Muscle of leg (tissue), 3 donors: ENCODE measurements at regions not wholly inside any gene's neighbourhood (a gene's known extent, or its start where the extent isn't known, plus 50 kb on each side); places are given as distances from the start of the nearest gene placed in this dataset.

Experiments used
- DNase-seq: peaks from one replicate; pipeline ENCODE4 v3.0.0; 2013
- H3K27ac ChIP-seq: one replicate; pipeline ENCODE4 v1.5.1; 2013; ENCODE audit warnings: mild to moderate bottlenecking, low read length, control low read depth
- H3K27me3 ChIP-seq: one replicate; pipeline ENCODE4 v1.6.1; 2013; ENCODE audit warnings: low read length; ENCODE audit not compliant: control insufficient read depth, insufficient read depth
- H3K36me3 ChIP-seq: one replicate; pipeline ENCODE4 v1.6.1; 2013; ENCODE audit warnings: low read length; ENCODE audit not compliant: control insufficient read depth, insufficient read depth
- H3K4me1 ChIP-seq: one replicate; pipeline ENCODE4 v1.6.1; 2013; ENCODE audit warnings: low read length; ENCODE audit not compliant: control insufficient read depth, insufficient read depth
- H3K4me3 ChIP-seq: one replicate; pipeline ENCODE4 v1.5.1; 2013; ENCODE audit warnings: low read length, control low read depth
- H3K9me3 ChIP-seq: replicated peaks from 2 replicates; pipeline ENCODE4 v1.6.1; 2013; ENCODE audit warnings: low read depth, low read length; ENCODE audit not compliant: control insufficient read depth
- WGBS: methylation state at CpG from one replicate; pipeline ENCODE4 v1.1.5; 2013; ENCODE audit warnings: missing lambda C conversion rate; ENCODE audit not compliant: insufficient coverage; 5-methylcytosine and 5-hydroxymethylcytosine counted together

GRCh38 chr17:12287953-12288352, 267.3 kb downstream of the MAP2K4 start:
- Histone ChIP-seq H3K9me3 (no peaks in the 10 kb centered on the region), H3K27ac (no peak overlapping the region), H3K36me3 (no peaks in the 10 kb centered on the region), H3K4me3 (no peak overlapping the region), H3K4me1 (no peaks in the 10 kb centered on the region), H3K27me3 (no peaks in the 10 kb centered on the region)
- DNase-seq: no peak
- WGBS: no CpG with 5 or more reads among the region's 2 CpGs

DNA sequence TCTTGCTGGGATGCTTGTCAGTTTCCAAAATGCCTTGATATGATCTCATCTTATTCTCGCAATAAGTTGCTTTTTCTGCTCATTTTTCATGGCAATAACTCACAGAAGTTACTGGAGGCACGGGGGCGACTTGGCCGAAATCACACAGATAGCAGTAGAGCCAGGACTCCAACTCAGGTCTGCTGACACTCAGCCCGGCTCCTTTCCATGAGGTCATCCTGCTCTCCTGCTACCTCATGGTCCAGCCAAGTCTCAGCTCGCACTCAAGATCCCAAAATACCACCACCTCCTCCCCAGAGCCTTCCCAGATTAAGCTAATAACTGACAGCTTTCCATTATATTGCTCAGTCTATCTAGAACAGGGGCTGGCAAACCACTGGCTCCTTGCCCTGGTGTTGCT, 269.5 kb downstream of the MAP2K4 start:
- DNase-seq: peak; percentile 25
- Histone ChIP-seq H3K4me1 (no peaks in the 10 kb centered on the region), H3K36me3 (no peaks in the 10 kb centered on the region), H3K4me3 (no peak overlapping the region), H3K9me3 (no peaks in the 10 kb centered on the region), H3K27me3 (no peaks in the 10 kb centered on the region), H3K27ac (no peak overlapping the region)
- 63% methylated on average over 6 of the region's 6 CpGs for WGBS

GRCh38 chr17:12296209-12296625, 275.5 kb downstream of the MAP2K4 start:
- Histone ChIP-seq H3K4me3 (no peak overlapping the region), H3K27me3 (no peaks in the 10 kb centered on the region), H3K27ac (no peak overlapping the region), H3K4me1 (no peaks in the 10 kb centered on the region), H3K9me3 (no peaks in the 10 kb centered on the region), H3K36me3 (no peaks in the 10 kb centered on the region)
- no peak for DNase-seq
- WGBS: 49% methylated on average over 3 of the region's 5 CpGs

DNA sequence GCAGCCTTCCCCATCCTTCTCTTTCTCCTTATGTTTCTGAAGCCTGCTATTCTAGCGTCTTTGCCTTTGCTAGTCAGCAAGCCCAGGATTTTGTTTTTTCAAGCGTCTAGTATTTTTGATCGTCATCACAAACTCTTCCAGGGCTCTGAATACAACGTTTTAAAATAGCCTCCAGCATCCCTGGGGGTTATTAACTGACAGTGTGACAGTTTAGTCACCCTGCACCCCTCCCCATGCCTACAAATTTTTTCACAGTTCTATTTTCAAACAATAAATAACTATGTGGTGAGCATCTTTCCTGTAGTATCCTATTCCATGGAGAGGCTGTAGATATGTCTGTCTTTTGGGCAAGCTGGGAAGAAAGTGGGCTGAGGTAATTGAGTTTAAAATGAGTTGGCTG, 280.9 kb downstream of the MAP2K4 start:
- H3K27ac ChIP-seq: no peak overlapping the region
- no peak for DNase-seq
- WGBS: 78% methylated on average over 1 of the region's 4 CpGs
- no peaks in the 10 kb centered on the region for H3K27me3 ChIP-seq
- H3K4me3 ChIP-seq: no peak overlapping the region
- no peaks in the 10 kb centered on the region for H3K4me1 ChIP-seq
- no peaks in the 10 kb centered on the region for H3K9me3 ChIP-seq
- H3K36me3 ChIP-seq: no peaks in the 10 kb centered on the region

DNA sequence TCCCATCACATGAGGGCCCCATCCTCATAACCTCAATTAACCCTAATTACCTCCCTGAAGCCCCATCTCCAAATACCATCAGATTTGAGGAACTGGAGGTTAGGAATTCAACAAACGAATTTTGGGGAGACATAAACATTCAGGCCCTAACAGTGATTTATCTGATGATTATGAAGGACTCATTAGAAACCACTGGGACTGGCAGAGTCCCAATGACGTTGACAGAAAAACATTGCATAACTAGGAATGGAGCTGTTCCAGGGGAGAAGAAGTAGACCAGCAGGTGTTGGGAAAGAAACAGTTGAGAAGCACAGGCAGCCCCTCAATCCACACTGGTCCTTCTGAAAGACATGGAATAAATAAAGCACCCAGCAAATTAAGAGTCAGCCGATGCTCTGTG, 282.0 kb downstream of the MAP2K4 start:
- Histone ChIP-seq H3K4me1 (no peaks in the 10 kb centered on the region), H3K27ac (no peak overlapping the region), H3K4me3 (no peak overlapping the region), H3K27me3 (no peaks in the 10 kb centered on the region), H3K9me3 (no peaks in the 10 kb centered on the region), H3K36me3 (no peaks in the 10 kb centered on the region)
- WGBS: 50% methylated on average over 2 of the region's 3 CpGs
- no peak for DNase-seq

DNA sequence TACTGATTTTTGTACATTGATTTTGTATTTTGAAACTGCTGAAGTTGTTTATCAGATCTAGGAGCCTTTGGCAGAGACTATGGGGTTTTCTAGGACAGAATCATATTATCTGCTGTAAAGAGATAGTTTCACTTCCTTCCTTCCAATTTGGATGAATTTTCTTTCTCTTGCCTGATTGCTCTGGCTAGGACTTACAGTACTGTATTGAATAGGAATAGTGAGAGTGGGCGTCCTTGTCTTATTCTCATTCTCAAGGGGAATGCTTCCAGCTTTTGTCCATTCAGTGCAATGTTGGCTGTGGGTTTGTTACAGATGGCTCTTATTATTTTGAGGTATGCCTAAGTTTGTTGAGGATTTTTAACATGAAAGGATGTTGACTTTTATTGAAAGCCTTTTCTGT, 290.1 kb downstream of the MAP2K4 start:
- no CpG with 5 or more reads among the region's 1 CpG for whole genome bisulfite sequencing
- DNase-seq: peak; percentile 73

DNA sequence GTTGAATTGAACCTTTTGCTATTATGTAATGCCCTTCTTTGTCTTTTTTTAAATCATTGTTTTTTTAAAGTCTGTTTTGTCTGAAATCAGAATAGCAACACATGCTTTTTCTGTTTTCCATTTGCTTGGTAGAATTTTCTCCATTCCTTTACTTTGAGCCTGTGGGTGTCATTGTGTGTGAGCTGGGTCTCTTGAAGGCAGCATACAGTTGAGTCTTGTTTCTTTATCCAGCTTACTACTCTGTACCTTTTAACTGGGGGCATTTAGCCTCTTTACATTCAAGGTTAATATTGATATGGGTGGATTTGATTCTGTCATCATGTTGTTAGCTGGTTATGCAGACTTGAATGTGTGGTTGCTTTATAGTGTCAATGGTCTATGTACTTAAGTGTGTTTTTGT, 292.0 kb downstream of the MAP2K4 start:
- Histone ChIP-seq H3K36me3 (no peaks in the 10 kb centered on the region), H3K27ac (no peak overlapping the region), H3K4me3 (no peak overlapping the region), H3K27me3 (no peaks in the 10 kb centered on the region), H3K4me1 (no peaks in the 10 kb centered on the region), H3K9me3 (no peaks in the 10 kb centered on the region)
- DNase-seq: no peak

More for the DNA sequence above, 290.1 kb downstream of the MAP2K4 start:
- H3K4me1 ChIP-seq: no peaks in the 10 kb centered on the region
- no peaks in the 10 kb centered on the region for H3K27me3 ChIP-seq
- no peaks in the 10 kb centered on the region for H3K36me3 ChIP-seq
- no peak overlapping the region for H3K4me3 ChIP-seq
- no peaks in the 10 kb centered on the region for H3K9me3 ChIP-seq
- no peak overlapping the region for H3K27ac ChIP-seq

- WGBS: no CpG with 5 or more reads among the region's 1 CpG
- DNase-seq: no peak
- Histone ChIP-seq H3K4me3 (no peak overlapping the region), H3K4me1 (no peaks in the 10 kb centered on the region), H3K9me3 (no peaks in the 10 kb centered on the region), H3K27ac (no peak overlapping the region), H3K36me3 (no peaks in the 10 kb centered on the region), H3K27me3 (no peaks in the 10 kb centered on the region)
Measured at GRCh38 chr17:12313786-12314185, 293.1 kb downstream of the MAP2K4 start.

DNA sequence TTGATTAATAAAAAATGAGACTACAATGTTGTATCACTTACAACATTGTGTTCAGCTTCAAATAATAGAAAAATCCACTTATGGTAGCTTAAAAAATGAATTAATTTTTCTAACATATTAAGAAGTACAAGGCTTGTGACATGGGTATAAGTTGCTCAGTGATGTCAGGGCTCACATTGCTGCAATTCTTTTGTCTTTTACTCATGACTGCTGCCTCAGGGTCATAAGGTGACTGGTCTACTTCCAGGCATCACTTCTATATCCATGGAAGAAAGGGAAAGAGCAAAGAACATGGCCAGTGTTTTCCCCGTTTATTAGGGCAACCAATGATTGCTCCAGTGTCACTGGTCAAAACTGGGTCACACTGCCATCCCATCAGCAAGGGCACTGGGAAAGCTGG, 295.3 kb downstream of the MAP2K4 start:
- Histone ChIP-seq H3K4me1 (no peaks in the 10 kb centered on the region), H3K27ac (no peak overlapping the region), H3K4me3 (no peak overlapping the region), H3K9me3 (no peaks in the 10 kb centered on the region), H3K27me3 (no peaks in the 10 kb centered on the region), H3K36me3 (no peaks in the 10 kb centered on the region)
- no peak for DNase-seq
- no CpG with 5 or more reads among the region's 1 CpG for WGBS

GRCh38 chr17:12318571-12319266, 298.0 kb downstream of the MAP2K4 start:
- H3K4me3 ChIP-seq: no peak overlapping the region
- 70% methylated on average over 2 of the region's 9 CpGs for WGBS
- H3K9me3 ChIP-seq: no peaks in the 10 kb centered on the region
- H3K27me3 ChIP-seq: no peaks in the 10 kb centered on the region
- H3K4me1 ChIP-seq: no peaks in the 10 kb centered on the region
- H3K36me3 ChIP-seq: no peaks in the 10 kb centered on the region
- peak; percentile 78 for DNase-seq
- peak overlapping the region; percentile 3 for H3K27ac ChIP-seq

GRCh38 chr17:12320286-12320685, 299.6 kb downstream of the MAP2K4 start:
- WGBS: 82% methylated on average over 2 of the region's 4 CpGs
- no peaks in the 10 kb centered on the region for H3K9me3 ChIP-seq
- no peaks in the 10 kb centered on the region for H3K4me1 ChIP-seq
- no peaks in the 10 kb centered on the region for H3K36me3 ChIP-seq
- no peak overlapping the region for H3K4me3 ChIP-seq
- DNase-seq: no peak
- H3K27ac ChIP-seq: no peak overlapping the region
- no peaks in the 10 kb centered on the region for H3K27me3 ChIP-seq
